Upper lobe of left lung (tissue), 6 donors: ENCODE measurements at regions not wholly inside any gene's neighbourhood (a gene's known extent, or its start where the extent isn't known, plus 50 kb on each side); places are given as distances from the start of the nearest gene placed in this dataset.

Experiments
- ATAC-seq, 2 donors: fragments of 200-7000 bp; cut with Tn5 transposase; one replicate each; pipeline ENCODE4 v1.9.1; 2022; ENCODE audit warnings: mild to moderate bottlenecking in 2 of 2, moderate library complexity in 2 of 2; ENCODE audit not compliant: low FRiP score in 2 of 2
- DNase-seq, 2 donors: peaks; one replicate each; pipeline ENCODE4 v3.0.0-alpha.2; 2019 to 2020
- H3K27ac ChIP-seq, 4 donors: fragments of 200-600 bp; sonication (generic); one replicate each; pipeline ENCODE4 v1.5.1; 2016 to 2019
- H3K27me3 ChIP-seq, 4 donors: fragments of 200-600 bp; sonication (generic); one replicate each; pipeline ENCODE4 v1.5.1; 2017 to 2019
- H3K36me3 ChIP-seq, 4 donors: fragments of 200-600 bp; sonication (generic); one replicate each; pipeline ENCODE4 v1.5.1; 2016 to 2019
- H3K4me1 ChIP-seq, 4 donors: fragments of 200-600 bp; sonication (generic); one replicate each; pipeline ENCODE4 v1.5.1; 2018 to 2019
- H3K4me3 ChIP-seq, 4 donors: fragments of 200-600 bp; sonication (generic); one replicate each; pipeline ENCODE4 v1.5.1; 2017 to 2019; ENCODE audit warnings: mild to moderate bottlenecking in 2 of 4, moderate library complexity in 1 of 4
- H3K9me3 ChIP-seq, 4 donors: fragments of 200-600 bp; sonication (generic); one replicate each; pipeline ENCODE4 v1.5.1; 2018 to 2019
- EP300 ChIP-seq, 4 donors: sonication (generic); formaldehyde crosslinking; IDR thresholded peaks; one replicate each; pipeline ENCODE4 v1.5.1; 2017; ENCODE audit warnings: antibody characterized with exemption in 4 of 4, control low read depth in 2 of 4
- POLR2A ChIP-seq, 4 donors: fragments of 450-650 bp; IDR thresholded peaks; one replicate each; pipeline ENCODE4 v1.5.1; 2016 to 2017; ENCODE audit warnings: antibody characterized with exemption in 4 of 4, mild to moderate bottlenecking in 2 of 4
- POLR2AphosphoS5 ChIP-seq, 2 donors: sonication (generic); formaldehyde crosslinking; IDR thresholded peaks; one replicate each; pipeline ENCODE4 v1.5.1; 2017; ENCODE audit warnings: antibody characterized with exemption in 2 of 2
- WGBS, 2 donors: methylation state at CpG; one replicate each; pipeline ENCODE4 v1.1.5; 2017 to 2018; 5-methylcytosine and 5-hydroxymethylcytosine counted together
- TF ChIP-seq, protein P1 (sequence below), 6 experiments: fragments of 450-650 bp in 4 of 6; fragments of 200-600 bp in 2 of 6; sonication (generic) in 2 of 6; IDR thresholded peaks; one replicate each; pipeline ENCODE4 v1.5.1; 2016 to 2019; ENCODE audit warnings: antibody characterized with exemption in 6 of 6
- donor health status: DM: no; HTN: no; CAD: no; lungs with moderate emphysema.
- donor health status: DM: no; HTN: yes; CAD: no; lungs with severe emphysema.

DNA sequence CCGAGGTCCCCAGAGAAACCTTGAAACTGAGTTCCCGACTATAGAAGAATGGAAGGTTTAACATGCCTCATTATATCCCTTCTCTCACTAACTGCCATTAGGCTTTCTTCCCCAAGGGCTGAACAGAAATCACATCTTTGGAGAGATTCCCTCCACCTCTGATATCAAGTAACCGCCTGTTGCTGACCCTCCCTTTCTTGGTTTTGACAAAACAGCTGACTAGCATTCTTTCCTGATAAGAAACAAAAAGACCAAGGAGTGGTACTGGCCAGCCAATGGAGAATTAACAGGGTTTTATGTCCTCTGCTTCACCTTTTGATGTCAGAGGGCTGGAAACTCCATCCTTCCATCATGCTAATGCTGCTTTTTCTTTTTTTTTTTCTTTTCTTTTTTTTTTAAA is 176.6 kb upstream of the ADGRB3 start:
- no peak overlapping the region for H3K4me3 ChIP-seq
- peaks cover 0 to 8% (median 3%) of the 10 kb centered on the region in 4 donors for H3K9me3 ChIP-seq
- WGBS, 2 donors: 89 to 90% methylated on average over 3 of the region's 3 CpGs
- H3K27me3 ChIP-seq: no peaks in the 10 kb centered on the region
- ATAC-seq: no peak
- no peaks in the 10 kb centered on the region for H3K36me3 ChIP-seq
- DNase-seq: no peak
- H3K27ac ChIP-seq: no peak overlapping the region
- TF ChIP-seq, protein P1, sequence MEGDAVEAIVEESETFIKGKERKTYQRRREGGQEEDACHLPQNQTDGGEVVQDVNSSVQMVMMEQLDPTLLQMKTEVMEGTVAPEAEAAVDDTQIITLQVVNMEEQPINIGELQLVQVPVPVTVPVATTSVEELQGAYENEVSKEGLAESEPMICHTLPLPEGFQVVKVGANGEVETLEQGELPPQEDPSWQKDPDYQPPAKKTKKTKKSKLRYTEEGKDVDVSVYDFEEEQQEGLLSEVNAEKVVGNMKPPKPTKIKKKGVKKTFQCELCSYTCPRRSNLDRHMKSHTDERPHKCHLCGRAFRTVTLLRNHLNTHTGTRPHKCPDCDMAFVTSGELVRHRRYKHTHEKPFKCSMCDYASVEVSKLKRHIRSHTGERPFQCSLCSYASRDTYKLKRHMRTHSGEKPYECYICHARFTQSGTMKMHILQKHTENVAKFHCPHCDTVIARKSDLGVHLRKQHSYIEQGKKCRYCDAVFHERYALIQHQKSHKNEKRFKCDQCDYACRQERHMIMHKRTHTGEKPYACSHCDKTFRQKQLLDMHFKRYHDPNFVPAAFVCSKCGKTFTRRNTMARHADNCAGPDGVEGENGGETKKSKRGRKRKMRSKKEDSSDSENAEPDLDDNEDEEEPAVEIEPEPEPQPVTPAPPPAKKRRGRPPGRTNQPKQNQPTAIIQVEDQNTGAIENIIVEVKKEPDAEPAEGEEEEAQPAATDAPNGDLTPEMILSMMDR (IDR thresholded peaks at IDR 0.05): no peak
- no peak for TF ChIP-seq POLR2AphosphoS5 (IDR thresholded peaks at IDR 0.05)
- TF ChIP-seq EP300 (IDR thresholded peaks at IDR 0.05): no peak
- TF ChIP-seq POLR2A (IDR thresholded peaks at IDR 0.05): no peak
- no peaks in the 10 kb centered on the region for H3K4me1 ChIP-seq

DNA sequence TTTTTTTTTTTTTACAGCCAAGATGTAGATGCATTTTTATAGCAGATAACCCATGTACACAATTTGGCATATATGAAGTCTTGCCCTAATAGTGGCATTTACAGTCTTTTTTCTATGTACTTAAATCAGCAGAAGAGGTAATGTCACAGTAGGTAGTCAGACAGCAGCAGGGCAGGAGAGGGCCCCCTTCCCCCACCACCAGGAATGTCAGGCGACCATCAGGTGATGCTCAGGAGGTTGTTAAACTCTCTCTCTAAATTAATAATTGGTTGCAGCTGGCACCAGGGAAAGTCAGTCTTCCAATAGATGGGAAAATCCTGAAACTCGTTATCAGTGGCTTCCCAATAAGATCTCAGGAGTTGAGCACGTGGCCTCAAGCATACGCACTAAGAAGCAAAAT is 188.0 kb upstream of the ADGRB3 start:
- TF ChIP-seq EP300 (IDR thresholded peaks at IDR 0.05) (no peak), POLR2AphosphoS5 (IDR thresholded peaks at IDR 0.05) (no peak), POLR2A (IDR thresholded peaks at IDR 0.05) (no peak)
- TF ChIP-seq, protein P1 (IDR thresholded peaks at IDR 0.05): no peak
- H3K4me1 ChIP-seq: no peaks in the 10 kb centered on the region
- DNase-seq (no peak), ATAC-seq (no peak)
- 75 to 90% methylated on average over 4 of the region's 4 CpGs for WGBS, 2 donors
- H3K27me3 ChIP-seq: no peaks in the 10 kb centered on the region
- H3K27ac ChIP-seq: no peak overlapping the region
- H3K4me3 ChIP-seq: no peak overlapping the region
- no peaks in the 10 kb centered on the region for H3K36me3 ChIP-seq
- no peaks in the 10 kb centered on the region for H3K9me3 ChIP-seq

DNA sequence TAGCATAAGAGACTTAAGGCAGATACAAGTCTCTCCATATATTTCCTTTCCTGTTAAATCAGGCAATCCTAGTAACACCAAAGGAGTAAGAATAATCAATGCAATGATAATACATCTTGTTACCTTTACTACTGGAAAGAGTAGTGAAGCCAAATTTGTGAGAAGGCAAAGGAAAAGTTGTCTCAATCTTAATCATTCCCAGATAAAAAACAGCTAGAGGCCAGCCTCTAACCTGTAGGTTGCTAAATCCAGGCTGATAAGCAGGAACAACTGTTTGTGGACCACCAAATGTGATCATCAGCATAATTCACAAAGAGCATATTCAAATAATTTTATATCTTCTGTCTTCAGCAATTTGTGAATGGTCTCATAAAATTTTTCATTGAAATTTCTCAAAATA is 189.2 kb upstream of the ADGRB3 start:
- DNase-seq (no peak), ATAC-seq (no peak)
- H3K27me3 ChIP-seq: no peaks in the 10 kb centered on the region
- no peaks in the 10 kb centered on the region for H3K36me3 ChIP-seq
- no peak overlapping the region for H3K27ac ChIP-seq
- TF ChIP-seq, protein P1 (IDR thresholded peaks at IDR 0.05): no peak
- TF ChIP-seq POLR2AphosphoS5 (IDR thresholded peaks at IDR 0.05) (no peak), EP300 (IDR thresholded peaks at IDR 0.05) (no peak), POLR2A (IDR thresholded peaks at IDR 0.05) (no peak)
- no peaks in the 10 kb centered on the region for H3K9me3 ChIP-seq
- H3K4me1 ChIP-seq: no peaks in the 10 kb centered on the region
- no peak overlapping the region for H3K4me3 ChIP-seq

DNA sequence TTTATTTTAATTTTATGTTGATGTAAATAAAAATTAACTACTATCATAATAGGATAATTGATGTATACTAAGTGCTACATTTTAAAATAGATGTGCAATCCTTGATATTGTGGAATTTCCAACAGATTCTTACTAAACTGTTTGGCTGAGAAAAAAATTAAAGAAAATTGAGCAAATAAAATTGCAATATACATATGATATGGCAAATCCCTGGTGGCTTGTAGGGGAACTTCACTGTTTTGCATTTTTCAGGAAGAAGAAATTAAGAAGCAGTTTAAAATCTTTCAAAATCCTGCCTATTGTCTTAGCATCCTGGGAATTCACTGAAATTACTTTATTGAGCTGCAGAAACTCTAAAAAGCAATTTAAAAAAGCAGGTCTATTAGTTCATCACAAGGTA is 191.4 kb upstream of the ADGRB3 start:
- Histone ChIP-seq H3K27ac (no peak overlapping the region), H3K9me3 (no peaks in the 10 kb centered on the region), H3K4me1 (no peaks in the 10 kb centered on the region), H3K36me3 (no peaks in the 10 kb centered on the region), H3K4me3 (no peak overlapping the region), H3K27me3 (no peaks in the 10 kb centered on the region)
- no peak for DNase-seq
- no peak for ATAC-seq
- TF ChIP-seq EP300 (IDR thresholded peaks at IDR 0.05) (no peak), POLR2AphosphoS5 (IDR thresholded peaks at IDR 0.05) (no peak), POLR2A (IDR thresholded peaks at IDR 0.05) (no peak)
- TF ChIP-seq, protein P1 (IDR thresholded peaks at IDR 0.05): no peak

DNA sequence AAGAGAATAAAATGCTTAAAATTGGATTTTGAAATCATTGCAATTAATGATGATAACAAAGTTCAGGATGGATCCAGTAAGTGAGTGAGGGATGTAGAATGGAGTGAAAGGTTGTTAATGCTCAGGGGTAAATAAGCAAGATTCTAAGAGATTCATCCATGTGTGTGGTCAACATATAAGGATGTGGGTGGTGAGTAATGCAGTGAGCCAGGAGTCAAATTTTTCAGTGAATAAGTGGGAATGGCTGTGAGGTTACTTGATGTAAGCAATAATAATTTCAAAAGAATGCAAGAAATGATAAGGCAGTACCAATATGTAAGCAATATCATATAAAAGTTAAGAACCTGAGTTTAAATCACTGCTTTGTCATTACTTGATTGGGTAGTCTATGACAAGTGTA is 207.5 kb upstream of the ADGRB3 start:
- DNase-seq: no peak
- Histone ChIP-seq H3K4me3 (no peak overlapping the region), H3K36me3 (no peaks in the 10 kb centered on the region), H3K27me3 (no peaks in the 10 kb centered on the region), H3K9me3 (no peaks in the 10 kb centered on the region), H3K27ac (no peak overlapping the region), H3K4me1 (no peaks in the 10 kb centered on the region)
- no peak for TF ChIP-seq EP300 (IDR thresholded peaks at IDR 0.05)
- no peak for ATAC-seq
